ENCODE measurements at regions not wholly inside any gene's neighbourhood (a gene's known extent, or its start where the extent isn't known, plus 50 kb on each side); places are given as distances from the start of the nearest gene placed in this dataset.
A peak's percentile ranks its signal among the peaks of the same experiment; 100 is the strongest.

GRCh38 chr1:201676641-201677040 is 137.7 kb downstream of the NAV1 start:
- CTCF ChIA-PET, result interaction anchor here (0.6 kb wide), 1 partner anchor 656 kb away, joined by 4 read pairs; no protein-coding TSS in a partner anchor
- TF ChIP-seq EZH2 (IDR thresholded peaks at IDR 0.05; ENCODE audit: borderline replicate concordance, low read depth, low read length, poor library complexity, severe bottlenecking), result no peak
- no peak for TF ChIP-seq CTCF (conservative IDR thresholded peaks at IDR 0.05; ENCODE audit: low read depth, low read length)
- H3K9me3 ChIP-seq (ENCODE audit: low read depth, low read length, poor library complexity, severe bottlenecking), result no peaks in the 10 kb centered on the region
- no peak overlapping the region for H3K4me3 ChIP-seq (ENCODE audit: low read depth, low read length, poor library complexity, severe bottlenecking)
- POLR2A ChIA-PET (ENCODE audit: low non-redundant PET), result no interaction called here
- no TSS peak for BruUV-seq (replicated peaks)
- peaks cover 25% of the 10 kb centered on the region for H3K4me1 ChIP-seq (ENCODE audit: insufficient read depth, low read length, poor library complexity, severe bottlenecking)
- DNase-seq (ENCODE audit: low spot score), result no peak
- intact Hi-C loops (cut with micrococcal nuclease; ENCODE audit: unreplicated experiment), result no loop called here
- H3K36me3 ChIP-seq (ENCODE audit: insufficient read depth, low read length, poor library complexity, severe bottlenecking), result no peaks in the 10 kb centered on the region
- no peaks in the 10 kb centered on the region for H3K27me3 ChIP-seq (replicated peaks; ENCODE audit: insufficient read depth, low read depth, low read length, poor library complexity)
- H3K27ac ChIP-seq (ENCODE audit: low read depth, low read length, poor library complexity, severe bottlenecking), result no peak overlapping the region

- ChIA-PET POLR2A (ENCODE audit: low non-redundant PET) (no interaction called here), CTCF (no interaction called here)
- no peaks in the 10 kb centered on the region for H3K27me3 ChIP-seq (replicated peaks; ENCODE audit: insufficient read depth, low read depth, low read length, poor library complexity)
- no peaks in the 10 kb centered on the region for H3K9me3 ChIP-seq (ENCODE audit: low read depth, low read length, poor library complexity, severe bottlenecking)
- no TSS peak for BruUV-seq (replicated peaks)
- H3K4me3 ChIP-seq (ENCODE audit: low read depth, low read length, poor library complexity, severe bottlenecking), result no peak overlapping the region
- H3K4me1 ChIP-seq (ENCODE audit: insufficient read depth, low read length, poor library complexity, severe bottlenecking), result peaks cover 25% of the 10 kb centered on the region
- H3K36me3 ChIP-seq (ENCODE audit: insufficient read depth, low read length, poor library complexity, severe bottlenecking), result no peaks in the 10 kb centered on the region
- H3K27ac ChIP-seq (ENCODE audit: low read depth, low read length, poor library complexity, severe bottlenecking), result no peak overlapping the region
- intact Hi-C loops (cut with micrococcal nuclease; ENCODE audit: unreplicated experiment), result no loop called here
- peak; percentile 57 for DNase-seq (ENCODE audit: low spot score)
- no peak for TF ChIP-seq EZH2 (IDR thresholded peaks at IDR 0.05; ENCODE audit: borderline replicate concordance, low read depth, low read length, poor library complexity, severe bottlenecking)
- no peak for TF ChIP-seq CTCF (conservative IDR thresholded peaks at IDR 0.05; ENCODE audit: low read depth, low read length)
These were observed 139.6 kb downstream of the NAV1 start for GRCh38 chr1:201678264-201679101.

- ChIA-PET CTCF (interaction anchor here (0.6 kb wide), 1 partner anchor 246 kb away, joined by 3 read pairs; no protein-coding TSS in a partner anchor), POLR2A (ENCODE audit: low non-redundant PET) (no interaction called here)
- Histone ChIP-seq H3K4me3 (ENCODE audit: low read depth, low read length, poor library complexity, severe bottlenecking) (no peak overlapping the region), H3K4me1 (ENCODE audit: insufficient read depth, low read length, poor library complexity, severe bottlenecking) (peaks cover 18% of the 10 kb centered on the region), H3K9me3 (ENCODE audit: low read depth, low read length, poor library complexity, severe bottlenecking) (no peaks in the 10 kb centered on the region), H3K27me3 (replicated peaks; ENCODE audit: insufficient read depth, low read depth, low read length, poor library complexity) (no peaks in the 10 kb centered on the region), H3K27ac (ENCODE audit: low read depth, low read length, poor library complexity, severe bottlenecking) (no peak overlapping the region), H3K36me3 (ENCODE audit: insufficient read depth, low read length, poor library complexity, severe bottlenecking) (no peaks in the 10 kb centered on the region)
- no TSS peak for BruUV-seq (replicated peaks)
- TF ChIP-seq CTCF (conservative IDR thresholded peaks at IDR 0.05; ENCODE audit: low read depth, low read length) (no peak), EZH2 (IDR thresholded peaks at IDR 0.05; ENCODE audit: borderline replicate concordance, low read depth, low read length, poor library complexity, severe bottlenecking) (no peak)
- intact Hi-C loops (cut with micrococcal nuclease; ENCODE audit: unreplicated experiment), result no loop called here
- DNase-seq (ENCODE audit: low spot score), result no peak
These were observed 142.4 kb downstream of the NAV1 start for GRCh38 chr1:201681375-201681774.
